CD4-positive, alpha-beta T cell (primary cell): ENCODE measurements at regions not wholly inside any gene's neighbourhood (a gene's known extent, or its start where the extent isn't known, plus 50 kb on each side); places are given as distances from the start of the nearest gene placed in this dataset.

ENCODE experiments used
- ATAC-seq: fragments of 200-7000 bp; cut with Tn5 transposase; one replicate; pipeline ENCODE4 v1.10.0; 2022; ENCODE audit warnings: mild to moderate bottlenecking; ENCODE audit not compliant: poor library complexity
- CTCF ChIA-PET: fragments of 350-600 bp; sonication (Branson Sonifier 250); formaldehyde crosslinking; loops from one replicate; lab custom pipeline; 2021; ENCODE audit warnings: antibody characterized with exemption, inconsistent platforms; lab: Charles Lee
- POLR2A ChIA-PET: fragments of 350-600 bp; sonication (Branson Sonifier 250); formaldehyde crosslinking; loops from one replicate; lab custom pipeline; 2021; ENCODE audit warnings: antibody characterized with exemption, inconsistent platforms; lab: Charles Lee
- DNase-seq, 14 experiments: peaks; one replicate each; pipeline ENCODE4 v3.0.0-alpha.2; 2013 to 2020; ENCODE audit warnings: mixed read lengths in 2 of 14
- H3K27ac ChIP-seq, 2 donors: one replicate each; pipeline versions ENCODE4 v1.5.1 to v1.7.0; 2013; ENCODE audit warnings: low read length in 2 of 2, low read depth in 1 of 2, mild to moderate bottlenecking in 1 of 2
- H3K27me3 ChIP-seq, 2 experiments: 1 replicate in 1 of 2; 2 replicates in 1 of 2; pipeline versions ENCODE4 v1.6.1 to v1.7.0; 2013; ENCODE audit warnings: low read length in 2 of 2, control low read depth in 1 of 2, mild to moderate bottlenecking in 1 of 2, moderate library complexity in 1 of 2; ENCODE audit not compliant: insufficient read depth in 2 of 2, control insufficient read depth in 1 of 2
- H3K36me3 ChIP-seq: one replicate; pipeline ENCODE4 v1.6.1; 2013; ENCODE audit warnings: low read length, control low read depth; ENCODE audit not compliant: insufficient read depth
- H3K4me1 ChIP-seq: one replicate; pipeline ENCODE4 v1.6.1; 2013; ENCODE audit warnings: low read length, control low read depth; ENCODE audit not compliant: insufficient read depth
- H3K4me3 ChIP-seq: one replicate; pipeline ENCODE4 v1.5.1; 2013; ENCODE audit warnings: mild to moderate bottlenecking, low read length, moderate library complexity
- H3K9me3 ChIP-seq, 2 experiments: 1 replicate in 1 of 2; 2 replicates in 1 of 2; pipeline versions ENCODE4 v1.6.1 to v1.7.0; 2013; ENCODE audit warnings: low read length in 2 of 2, mild to moderate bottlenecking in 2 of 2, control low read depth in 1 of 2, moderate library complexity in 1 of 2; ENCODE audit not compliant: control insufficient read depth in 1 of 2, insufficient read depth in 1 of 2
- H3K27ac Mint-ChIP-seq: one replicate; pipeline ENCODE4 v1.8.0; 2020; ENCODE audit warnings: mixed read lengths
- H3K27me3 Mint-ChIP-seq: one replicate; pipeline ENCODE4 v1.8.0; 2021; ENCODE audit warnings: mixed read lengths
- H3K36me3 Mint-ChIP-seq: one replicate; pipeline ENCODE4 v1.8.0; 2021; ENCODE audit warnings: low read depth, mixed read lengths
- H3K4me1 Mint-ChIP-seq: one replicate; pipeline ENCODE4 v1.8.0; 2021; ENCODE audit warnings: low read depth, mixed read lengths
- H3K4me3 Mint-ChIP-seq: one replicate; pipeline ENCODE4 v1.8.0; 2020; ENCODE audit warnings: mild to moderate bottlenecking, mixed read lengths
- H3K9me3 Mint-ChIP-seq: one replicate; pipeline ENCODE4 v1.8.0; 2020; ENCODE audit warnings: mixed read lengths
- intact Hi-C, 2 experiments: fragments of 100-400 bp; cut with DNase I in 1 of 2; cut with micrococcal nuclease in 1 of 2; formaldehyde crosslinking; loops; one replicate each; pipeline versions ENCODE4 v1.15.1 to v1.9.0; 2023 to 2025; cut with DNase I, micrococcal nuclease
- TF ChIP-seq, protein P1 (sequence below): fragments of 200-600 bp; IDR thresholded peaks from one replicate; pipeline ENCODE4 v1.8.0; 2022; ENCODE audit warnings: antibody characterized with exemption, mild to moderate bottlenecking

DNA sequence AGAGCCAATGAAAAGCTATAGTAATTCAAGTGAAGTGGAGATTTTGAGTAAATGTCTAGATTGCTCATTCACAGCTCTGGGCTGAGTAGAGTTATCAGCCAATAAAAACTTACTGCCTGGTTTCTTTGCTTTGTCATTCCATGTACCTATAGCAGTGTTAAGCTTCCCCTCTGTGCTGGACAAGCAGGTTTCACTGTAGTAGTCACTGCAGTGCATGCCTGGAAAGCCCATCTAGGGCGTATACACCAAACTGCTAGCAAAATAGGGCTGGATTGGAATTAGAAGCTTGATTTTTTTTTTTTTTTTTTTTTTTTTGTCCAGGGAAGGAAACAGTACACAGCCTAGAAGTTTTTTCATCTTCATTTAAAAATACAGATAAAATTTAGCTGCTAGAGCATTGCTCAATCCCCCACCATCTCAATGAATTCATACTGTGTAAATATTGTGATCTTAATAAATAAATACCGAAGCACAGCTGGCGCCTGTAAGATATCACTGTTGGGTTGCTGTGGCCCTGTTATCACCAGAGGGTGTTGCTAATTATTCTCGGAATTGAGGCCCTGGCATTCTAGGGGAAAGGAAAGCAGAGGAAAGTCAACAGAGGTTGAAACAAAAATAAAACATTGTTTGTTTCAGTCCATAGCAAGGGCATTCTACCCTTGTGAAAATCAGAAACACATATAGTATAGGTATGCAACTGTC, 968.5 kb upstream of the GJE1 start:
- Histone ChIP-seq H3K4me3 (no peak overlapping the region), H3K27ac (no peak overlapping the region), H3K36me3 (no peaks in the 10 kb centered on the region), H3K9me3 (peaks cover 0 to 6% of the 10 kb centered on the region in 2 experiments), H3K27me3 (no peaks in the 10 kb centered on the region), H3K4me1 (no peaks in the 10 kb centered on the region)
- POLR2A ChIA-PET: no interaction called here
- intact Hi-C loops: no loop called here
- Mint-ChIP-seq H3K27me3 (no peaks in the 10 kb centered on the region), H3K27ac (no peak overlapping the region), H3K4me1 (no peaks in the 10 kb centered on the region), H3K36me3 (no peaks in the 10 kb centered on the region), H3K4me3 (no peak overlapping the region), H3K9me3 (no peaks in the 10 kb centered on the region)
- ATAC-seq (no peak), DNase-seq (no peak)
- TF ChIP-seq, protein P1, sequence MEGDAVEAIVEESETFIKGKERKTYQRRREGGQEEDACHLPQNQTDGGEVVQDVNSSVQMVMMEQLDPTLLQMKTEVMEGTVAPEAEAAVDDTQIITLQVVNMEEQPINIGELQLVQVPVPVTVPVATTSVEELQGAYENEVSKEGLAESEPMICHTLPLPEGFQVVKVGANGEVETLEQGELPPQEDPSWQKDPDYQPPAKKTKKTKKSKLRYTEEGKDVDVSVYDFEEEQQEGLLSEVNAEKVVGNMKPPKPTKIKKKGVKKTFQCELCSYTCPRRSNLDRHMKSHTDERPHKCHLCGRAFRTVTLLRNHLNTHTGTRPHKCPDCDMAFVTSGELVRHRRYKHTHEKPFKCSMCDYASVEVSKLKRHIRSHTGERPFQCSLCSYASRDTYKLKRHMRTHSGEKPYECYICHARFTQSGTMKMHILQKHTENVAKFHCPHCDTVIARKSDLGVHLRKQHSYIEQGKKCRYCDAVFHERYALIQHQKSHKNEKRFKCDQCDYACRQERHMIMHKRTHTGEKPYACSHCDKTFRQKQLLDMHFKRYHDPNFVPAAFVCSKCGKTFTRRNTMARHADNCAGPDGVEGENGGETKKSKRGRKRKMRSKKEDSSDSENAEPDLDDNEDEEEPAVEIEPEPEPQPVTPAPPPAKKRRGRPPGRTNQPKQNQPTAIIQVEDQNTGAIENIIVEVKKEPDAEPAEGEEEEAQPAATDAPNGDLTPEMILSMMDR: no peak
- CTCF ChIA-PET: no interaction called here

GRCh38 chr6:141163107-141163506, 969.6 kb upstream of the GJE1 start:
- H3K27ac ChIP-seq: no peak overlapping the region
- no peaks in the 10 kb centered on the region for H3K4me1 Mint-ChIP-seq
- H3K9me3 ChIP-seq: peaks cover 0 to 4% of the 10 kb centered on the region in 2 experiments
- no peaks in the 10 kb centered on the region for H3K36me3 ChIP-seq
- H3K36me3 Mint-ChIP-seq: no peaks in the 10 kb centered on the region
- intact Hi-C loops: no loop called here
- no peak overlapping the region for H3K4me3 Mint-ChIP-seq
- no peak overlapping the region for H3K27ac Mint-ChIP-seq
- DNase-seq (no peak), ATAC-seq (no peak)
- H3K27me3 ChIP-seq: no peaks in the 10 kb centered on the region
- H3K27me3 Mint-ChIP-seq: no peaks in the 10 kb centered on the region
- H3K4me1 ChIP-seq: no peaks in the 10 kb centered on the region
- H3K4me3 ChIP-seq: no peak overlapping the region
- no peaks in the 10 kb centered on the region for H3K9me3 Mint-ChIP-seq
- CTCF ChIA-PET: interaction anchor here (0.5 kb wide), 1 partner anchor 201 kb away, joined by 3 read pairs; no protein-coding TSS in a partner anchor
- POLR2A ChIA-PET: no interaction called here
- TF ChIP-seq, protein P1: no peak

GRCh38 chr6:141158740-141159139, 974.0 kb upstream of the GJE1 start:
- no peaks in the 10 kb centered on the region for H3K27me3 Mint-ChIP-seq

More at GRCh38 chr6:141158740-141159139, 974.0 kb upstream of the GJE1 start:
- Mint-ChIP-seq H3K36me3 (no peaks in the 10 kb centered on the region), H3K9me3 (no peaks in the 10 kb centered on the region), H3K4me1 (peaks cover 4% of the 10 kb centered on the region), H3K27ac (no peak overlapping the region), H3K4me3 (no peak overlapping the region)
- H3K4me3 ChIP-seq: no peak overlapping the region
- H3K36me3 ChIP-seq: no peaks in the 10 kb centered on the region
- ATAC-seq: no peak
- intact Hi-C loops: no loop called here
- no peak for DNase-seq
- ChIA-PET CTCF (no interaction called here), POLR2A (interaction anchor here (0.6 kb wide), 1 partner anchor 249 kb away, joined by 3 read pairs; no protein-coding TSS in a partner anchor)
- no peaks in the 10 kb centered on the region for H3K27me3 ChIP-seq
- peaks cover 2% of the 10 kb centered on the region for H3K4me1 ChIP-seq
- no peaks in the 10 kb centered on the region for H3K9me3 ChIP-seq
- TF ChIP-seq, protein P1: no peak
- H3K27ac ChIP-seq: no peak overlapping the region
